GM19395 (cell line): ENCODE measurements at regions not wholly inside any gene's neighbourhood (a gene's known extent, or its start where the extent isn't known, plus 50 kb on each side); places are given as distances from the start of the nearest gene placed in this dataset.
"Not testable (repeated sequence)": the region's sequence is repeated elsewhere in the genome, so short reads cannot be mapped to it uniquely, and the experiment has no call there.

ENCODE experiments used
- ATAC-seq: cut with Tn5 transposase; IDR thresholded peaks from one replicate; pipeline ENCODE4 v1.9.1; 2021; ENCODE audit warnings: mild to moderate bottlenecking, moderate library complexity; ENCODE audit not compliant: unreplicated experiment

GRCh38 chr1:14332158-14332557 lies 266.3 kb upstream of the KAZN start:
- no peak for ATAC-seq

- no peak for ATAC-seq
Observed at GRCh38 chr1:14334336-14335176, 263.9 kb upstream of the KAZN start.

- no peak for ATAC-seq
Observed at GRCh38 chr1:14338509-14338908, 260.0 kb upstream of the KAZN start.

- no peak for ATAC-seq
Observed at GRCh38 chr1:14339288-14339687, 259.2 kb upstream of the KAZN start.

GRCh38 chr1:14340002-14340785 lies 258.3 kb upstream of the KAZN start:
- ATAC-seq: no peak

GRCh38 chr1:14341147-14341546 lies 257.3 kb upstream of the KAZN start:
- no peak for ATAC-seq

GRCh38 chr1:14345946-14346550 lies 252.4 kb upstream of the KAZN start:
- no peak for ATAC-seq

GRCh38 chr1:14347186-14347585 lies 251.3 kb upstream of the KAZN start:
- ATAC-seq: no peak

GRCh38 chr1:14347776-14348175 lies 250.7 kb upstream of the KAZN start:
- no peak for ATAC-seq

GRCh38 chr1:14350197-14350596 lies 248.3 kb upstream of the KAZN start:
- no peak for ATAC-seq

GRCh38 chr1:14352897-14353296 lies 245.6 kb upstream of the KAZN start:
- no peak for ATAC-seq

GRCh38 chr1:14361005-14361404 lies 237.5 kb upstream of the KAZN start:
- not testable (repeated sequence) for ATAC-seq

- ATAC-seq: no peak
Observed at GRCh38 chr1:14362331-14362730, 236.2 kb upstream of the KAZN start.

- ATAC-seq: no peak
Observed at GRCh38 chr1:14363036-14363590, 235.4 kb upstream of the KAZN start.

GRCh38 chr1:14363707-14364413 lies 234.6 kb upstream of the KAZN start:
- ATAC-seq: no peak

- no peak for ATAC-seq
Observed at GRCh38 chr1:14365301-14365988, 233.0 kb upstream of the KAZN start.

- ATAC-seq: no peak
Observed at GRCh38 chr1:14366091-14367018, 232.1 kb upstream of the KAZN start.

- no peak for ATAC-seq
Observed at GRCh38 chr1:14367451-14367850, 231.0 kb upstream of the KAZN start.
